HG02885 (cell line): ENCODE measurements at regions not wholly inside any gene's neighbourhood (a gene's known extent, or its start where the extent isn't known, plus 50 kb on each side); places are given as distances from the start of the nearest gene placed in this dataset.

Experiments used
- ATAC-seq: cut with Tn5 transposase; IDR thresholded peaks from one replicate; pipeline ENCODE4 v1.9.1; 2021; ENCODE audit warnings: mild to moderate bottlenecking; ENCODE audit not compliant: unreplicated experiment, poor library complexity

DNA sequence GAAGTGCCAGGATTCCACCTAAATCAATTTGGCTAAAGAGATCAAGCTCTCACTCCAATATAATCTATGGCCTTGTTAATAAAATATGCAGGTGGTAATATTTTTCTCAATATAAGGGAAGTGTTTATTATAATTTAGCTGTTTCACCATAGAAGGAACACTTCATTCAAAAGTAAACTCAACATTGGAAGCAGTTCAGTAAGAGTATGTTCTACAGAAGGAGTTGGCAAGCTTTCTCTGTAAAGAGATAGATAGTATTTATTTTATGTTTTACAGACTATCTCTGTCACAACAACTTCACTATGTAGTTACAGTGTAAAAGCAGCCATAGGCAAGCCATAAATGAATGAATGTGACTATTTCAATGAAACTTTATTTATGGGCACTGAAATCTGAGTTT is 313.6 kb upstream of the ANO3 start:
- no peak for ATAC-seq

DNA sequence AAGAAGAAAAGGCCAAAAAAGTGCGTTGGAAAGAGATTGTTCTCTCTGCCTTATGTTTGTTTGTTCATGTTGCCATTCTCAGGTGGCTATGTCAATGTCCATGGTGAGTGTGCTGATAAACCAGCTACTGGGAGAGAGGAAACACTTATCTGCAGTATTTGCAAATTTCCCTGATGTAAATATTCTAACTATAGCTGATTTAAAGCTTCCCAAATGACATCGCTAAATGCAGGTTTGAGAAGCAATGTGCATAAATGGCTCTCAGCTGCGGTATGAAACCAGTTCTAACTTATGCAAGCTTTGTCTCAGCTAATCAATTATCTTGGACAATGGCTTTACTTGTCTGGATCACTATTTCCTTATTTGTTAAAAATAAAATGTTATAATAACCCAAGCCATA is 312.5 kb upstream of the ANO3 start:
- no peak for ATAC-seq

DNA sequence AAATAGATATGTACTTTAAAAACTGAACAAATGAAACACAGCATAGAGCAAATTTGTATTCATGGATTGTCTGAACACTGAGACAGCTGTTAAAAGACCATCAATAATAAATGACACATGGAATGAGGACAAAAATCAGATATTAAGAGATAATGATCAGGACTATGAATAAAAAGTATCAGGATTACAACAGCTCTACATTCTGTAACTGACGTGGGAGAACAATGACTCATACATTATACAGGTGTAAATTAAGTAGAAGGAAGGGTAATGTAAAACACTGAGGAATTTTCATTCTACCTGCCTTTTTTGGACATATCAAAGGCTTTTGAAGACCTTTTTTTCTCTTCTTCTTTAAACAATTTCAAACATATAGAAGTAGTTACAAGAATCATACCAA is 310.9 kb upstream of the ANO3 start:
- no peak for ATAC-seq

DNA sequence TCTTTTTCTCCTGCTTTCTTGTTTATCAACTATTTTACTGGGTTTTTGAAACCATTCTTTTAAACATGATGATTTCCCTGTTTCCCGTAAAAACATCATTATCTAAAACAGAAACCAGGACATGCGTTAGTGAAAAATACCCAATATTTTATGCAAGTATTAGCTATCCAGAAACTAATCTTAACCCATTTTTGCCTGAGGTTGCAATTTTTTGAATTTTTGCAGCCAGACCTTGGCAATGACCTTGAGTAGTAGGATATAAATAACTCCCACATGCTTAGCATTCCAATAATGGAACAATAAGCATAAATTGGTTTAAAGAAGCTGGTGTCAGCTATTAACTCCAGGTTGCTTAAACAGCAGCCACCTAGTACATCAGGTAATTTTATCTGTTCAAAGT is 308.9 kb upstream of the ANO3 start:
- ATAC-seq: no peak

DNA sequence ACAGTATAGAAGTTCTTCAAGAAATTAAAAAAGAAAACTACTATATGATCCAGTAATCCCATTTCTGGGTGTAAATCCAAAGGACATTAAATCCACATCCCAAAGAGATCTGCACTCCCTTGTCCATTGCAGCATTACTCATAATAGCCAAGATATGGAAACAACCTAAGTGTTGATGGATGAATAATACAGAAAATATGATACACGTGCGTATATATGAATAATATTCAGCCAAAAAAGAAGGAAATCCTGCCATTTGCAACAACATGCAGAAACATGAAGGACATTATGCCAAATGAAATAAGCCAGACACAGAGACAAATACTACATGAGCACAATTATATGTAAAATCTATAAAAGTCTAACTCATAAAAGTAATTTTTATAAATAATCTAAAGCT is 306.3 kb upstream of the ANO3 start:
- no peak for ATAC-seq

DNA sequence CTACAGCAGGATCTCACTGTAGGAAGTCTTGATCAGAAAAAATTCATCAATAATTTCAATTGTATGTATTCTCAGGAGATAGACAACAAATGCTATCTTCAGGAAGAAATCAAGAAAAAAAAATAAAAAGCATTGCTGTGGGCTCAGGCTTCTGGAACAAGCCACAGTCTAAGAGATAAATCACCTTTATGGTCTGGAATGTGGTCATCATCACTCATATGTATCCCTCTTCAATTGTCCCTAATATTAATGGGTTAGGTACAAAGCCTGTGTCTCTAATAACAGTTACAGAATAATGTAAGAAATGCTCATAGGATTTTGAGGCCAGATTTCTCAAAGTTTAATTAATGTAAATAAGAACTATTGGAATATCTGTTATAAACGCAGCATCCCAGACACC is 305.9 kb upstream of the ANO3 start:
- no peak for ATAC-seq

DNA sequence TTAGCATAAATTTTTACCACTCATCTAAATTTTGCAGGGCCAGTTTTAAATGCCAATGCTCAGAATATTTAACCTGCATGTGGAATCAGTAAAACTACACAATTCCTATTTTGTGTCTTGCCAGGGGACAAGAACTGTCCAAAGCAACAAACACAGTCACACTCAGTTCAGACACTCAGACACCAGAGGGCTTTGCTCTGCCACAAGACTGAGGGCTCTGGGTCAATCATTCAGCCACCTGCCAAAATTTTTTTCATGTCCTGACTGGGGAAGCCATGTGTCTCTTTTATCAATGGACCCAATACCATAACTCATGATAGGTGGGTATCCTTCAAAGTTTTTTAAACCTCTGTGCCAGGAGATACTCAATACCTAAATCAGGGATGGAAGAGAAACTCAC is 304.0 kb upstream of the ANO3 start:
- peak; percentile 54 for ATAC-seq

DNA sequence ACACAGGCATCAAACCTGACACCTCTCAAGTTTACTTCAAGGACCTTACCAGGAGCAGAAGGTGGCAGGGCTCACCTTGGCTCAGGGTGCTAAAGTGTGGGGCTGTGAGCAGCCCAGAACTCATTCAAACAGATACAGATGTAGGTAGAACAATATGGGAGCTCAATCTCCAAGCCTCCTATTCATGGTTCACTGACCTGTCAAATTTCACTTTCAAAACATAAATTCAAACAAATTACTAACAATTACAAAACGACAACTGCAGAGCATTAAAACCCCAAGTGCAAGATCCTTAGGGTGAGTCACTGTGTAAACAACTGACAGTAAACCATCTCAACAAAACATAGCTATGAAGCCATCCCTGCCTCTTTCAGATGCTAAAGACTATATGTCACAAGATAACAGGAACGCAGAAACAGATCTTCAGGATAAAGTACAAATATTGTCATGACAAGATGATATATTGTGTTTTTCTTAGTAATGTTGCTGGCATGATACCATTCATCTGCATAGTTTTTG is 303.5 kb upstream of the ANO3 start:
- ATAC-seq: peak; percentile 54

DNA sequence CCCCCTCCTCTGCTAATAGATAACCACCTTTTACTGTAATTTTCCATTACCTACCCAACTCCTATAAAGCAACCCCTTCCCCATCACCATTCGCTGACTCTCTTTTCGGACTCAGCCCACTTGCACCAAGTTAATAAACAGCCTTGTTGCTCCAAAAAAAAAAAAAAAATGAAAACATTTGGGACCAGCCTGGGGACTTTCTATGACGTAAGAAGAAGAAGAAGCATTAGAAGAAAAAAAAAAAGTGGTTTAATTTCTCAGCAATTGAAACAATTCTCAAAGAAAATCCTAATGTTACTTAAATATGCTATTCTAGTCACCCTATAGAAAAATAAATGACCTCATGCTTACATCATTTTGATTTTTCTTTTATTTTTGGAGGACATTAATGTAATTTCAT is 301.5 kb upstream of the ANO3 start:
- ATAC-seq: no peak

DNA sequence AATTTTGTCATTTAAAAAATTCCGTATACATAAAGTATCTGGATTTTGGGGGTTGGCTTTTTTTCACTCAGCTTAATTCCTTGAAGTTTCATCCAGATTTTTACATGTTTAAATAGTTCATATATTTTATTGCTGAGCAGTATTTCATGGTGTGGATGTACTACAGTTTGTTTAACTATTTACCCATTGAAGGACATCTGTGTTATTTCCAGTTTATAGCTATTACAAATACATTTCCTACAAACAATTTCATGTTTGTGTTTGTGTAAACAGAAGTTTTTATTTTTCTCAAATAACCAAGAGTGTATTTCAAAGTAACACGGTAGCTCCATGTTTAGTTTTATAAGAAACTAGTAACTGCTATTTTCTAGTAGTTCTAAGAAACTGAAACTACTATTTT is 299.7 kb upstream of the ANO3 start:
- no peak for ATAC-seq

DNA sequence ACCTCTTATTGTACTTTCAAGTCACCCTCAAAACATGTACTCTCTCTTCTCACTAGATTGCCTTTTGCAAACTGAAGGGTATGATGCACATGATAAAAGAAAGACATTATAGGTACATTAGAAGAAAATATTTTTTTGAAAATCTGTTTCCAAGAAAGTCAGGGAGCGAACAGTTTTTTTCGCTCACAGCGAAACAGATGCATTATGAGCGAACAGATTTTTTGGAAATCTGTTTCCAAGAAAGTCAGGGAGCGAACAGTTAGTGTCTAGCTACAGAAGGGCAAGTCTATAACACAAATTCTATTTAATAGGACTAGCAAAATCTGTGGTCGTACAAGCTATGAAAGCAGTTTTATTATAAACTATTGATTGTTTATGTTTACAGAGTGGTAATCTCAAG is 296.2 kb upstream of the ANO3 start:
- no peak for ATAC-seq

DNA sequence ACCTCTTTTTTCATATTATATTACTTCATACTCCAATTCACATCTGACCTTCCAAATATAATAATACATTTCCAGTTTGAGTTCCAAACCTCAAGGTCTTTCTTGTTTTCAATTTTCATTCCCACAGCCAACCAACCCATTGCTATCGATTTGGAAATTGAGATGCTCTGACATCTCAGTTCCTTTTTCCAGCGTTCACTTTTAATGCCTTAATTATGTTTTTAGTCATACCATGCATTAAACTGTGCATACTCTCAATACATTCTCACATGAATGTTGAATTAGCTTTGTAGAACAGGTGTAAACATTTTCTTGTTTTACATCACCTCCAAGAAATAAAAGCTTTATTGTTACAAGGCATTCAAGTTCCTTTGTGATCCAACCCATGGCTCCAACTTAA is 294.2 kb upstream of the ANO3 start:
- ATAC-seq: peak; percentile 82

DNA sequence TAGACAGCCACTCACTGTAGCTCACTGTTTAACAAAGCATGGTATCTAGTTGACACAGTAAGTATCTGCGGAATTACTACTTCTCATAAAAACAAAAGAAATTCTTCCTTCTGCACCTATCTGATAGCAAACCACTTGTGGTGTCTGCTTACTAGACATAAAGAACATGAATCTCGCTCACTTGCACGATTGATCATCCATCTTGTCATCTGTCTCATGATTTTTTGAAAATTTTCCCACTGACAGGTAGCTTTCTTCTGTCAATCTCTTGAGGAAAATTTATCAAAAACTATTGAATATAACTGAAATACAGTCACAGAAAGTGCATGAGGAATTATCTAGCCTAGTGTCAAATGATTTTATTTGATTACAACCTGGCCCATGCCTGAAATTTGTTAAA is 291.6 kb upstream of the ANO3 start:
- no peak for ATAC-seq

DNA sequence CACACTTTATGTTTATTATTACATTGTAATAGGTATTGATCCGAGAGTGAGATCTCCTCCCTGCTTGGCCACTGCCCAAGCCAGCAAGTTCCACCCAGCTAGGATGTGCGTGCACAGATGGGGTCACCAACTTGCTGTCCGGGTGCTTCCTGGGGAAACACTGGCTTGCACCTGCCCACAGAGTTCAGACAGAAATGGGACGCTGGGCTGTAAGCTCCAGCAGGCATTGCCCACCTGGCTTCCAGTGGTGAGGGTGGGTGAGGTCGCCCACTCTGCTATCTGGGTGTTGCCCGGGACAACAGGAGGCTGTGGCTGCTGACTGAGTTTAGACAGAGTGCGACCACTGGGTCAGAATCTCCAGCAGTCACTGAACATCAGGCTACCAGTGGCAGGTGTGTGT is 289.8 kb upstream of the ANO3 start:
- no peak for ATAC-seq

DNA sequence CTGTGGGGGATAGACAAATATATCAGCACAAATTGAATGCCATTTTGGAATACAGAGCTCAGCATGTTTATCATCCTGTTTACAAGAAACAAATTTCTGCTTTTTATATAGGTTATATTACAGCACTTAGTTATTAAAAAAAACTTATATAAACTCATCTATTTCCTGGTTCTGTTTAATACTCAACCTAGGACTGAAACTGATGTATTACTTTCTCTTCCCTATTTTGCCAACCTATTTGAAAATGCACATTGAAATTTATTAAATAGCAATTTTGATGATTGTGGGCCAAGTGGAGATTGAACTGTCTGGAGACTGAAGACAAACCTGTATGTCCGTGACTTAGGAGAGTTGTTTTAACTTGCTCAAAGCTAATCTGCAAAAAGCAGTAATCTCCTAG is 288.3 kb upstream of the ANO3 start:
- peak; percentile 85 for ATAC-seq

DNA sequence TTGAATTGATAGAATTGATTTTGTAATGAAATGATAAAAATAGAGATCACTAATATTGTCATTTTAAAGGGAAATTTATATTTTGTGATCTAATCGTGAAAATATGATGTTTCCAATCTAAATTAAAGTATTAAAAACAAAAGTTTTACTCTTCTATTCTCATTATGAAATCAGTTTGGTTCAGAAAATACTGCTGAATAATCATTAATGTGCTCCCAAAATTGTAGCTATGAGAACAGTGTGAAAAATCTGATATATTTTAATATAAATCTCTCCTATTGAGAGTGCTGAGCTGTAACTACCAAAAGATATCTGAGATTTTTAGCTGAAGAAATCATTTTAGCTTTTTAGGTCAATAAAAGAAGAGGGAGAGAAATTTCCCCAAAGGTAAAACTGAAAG is 287.5 kb upstream of the ANO3 start:
- no peak for ATAC-seq

DNA sequence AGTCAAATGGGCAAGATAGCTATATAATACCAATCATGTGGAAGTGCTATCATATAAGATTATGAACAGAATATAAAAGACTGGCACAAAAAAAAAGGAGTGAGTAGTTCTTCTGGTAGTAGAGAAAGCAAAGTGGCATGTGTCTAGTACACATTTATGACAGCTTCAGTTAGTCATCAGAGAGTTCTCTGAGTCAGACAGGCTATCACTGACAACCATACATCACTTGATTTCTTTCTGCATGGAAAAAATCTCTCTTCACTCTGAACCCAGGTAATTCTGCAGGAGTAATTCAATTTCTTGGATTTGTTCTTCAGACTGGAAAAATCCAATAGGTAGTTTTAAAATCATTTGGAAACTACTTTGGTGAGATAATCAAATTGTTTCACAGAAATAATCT is 286.8 kb upstream of the ANO3 start:
- no peak for ATAC-seq

DNA sequence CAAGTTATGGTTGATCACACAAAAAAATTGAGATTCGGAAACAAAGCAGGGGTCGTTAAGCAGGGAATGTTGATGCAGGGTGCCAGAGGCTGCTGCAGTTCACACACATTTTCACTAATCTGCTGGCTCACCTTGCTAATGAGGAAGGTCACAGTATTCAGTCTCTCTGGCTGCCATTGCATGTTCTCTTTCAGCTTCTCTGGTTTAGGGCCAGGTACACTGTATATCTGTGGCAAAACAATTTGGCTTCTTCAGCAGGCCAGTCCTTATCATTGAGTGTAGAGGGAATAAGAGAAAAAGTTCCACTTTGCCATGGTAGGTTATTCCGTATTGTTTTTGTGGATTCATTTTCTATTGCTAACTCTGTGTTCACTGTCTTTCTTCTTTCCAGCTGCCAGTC is 283.7 kb upstream of the ANO3 start:
- no peak for ATAC-seq

DNA sequence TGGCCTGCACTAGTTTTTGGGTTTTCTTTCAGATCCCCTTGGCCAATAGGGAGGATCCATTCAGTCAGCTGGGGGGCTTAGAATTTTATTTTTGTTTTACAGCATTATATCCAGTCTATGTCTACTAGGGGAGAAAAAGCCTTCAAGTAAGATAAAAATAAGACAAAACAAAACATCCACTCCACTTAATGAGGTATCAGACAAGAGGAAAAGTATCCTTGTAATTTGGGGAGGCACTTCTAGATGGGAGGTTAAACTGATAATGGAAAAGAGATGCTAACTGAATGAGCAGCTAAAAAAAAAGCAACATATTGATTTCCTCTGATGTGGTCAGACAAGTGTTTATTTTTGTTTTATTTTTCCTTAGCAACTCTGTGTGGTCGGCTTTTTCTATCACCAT is 278.0 kb upstream of the ANO3 start:
- no peak for ATAC-seq

DNA sequence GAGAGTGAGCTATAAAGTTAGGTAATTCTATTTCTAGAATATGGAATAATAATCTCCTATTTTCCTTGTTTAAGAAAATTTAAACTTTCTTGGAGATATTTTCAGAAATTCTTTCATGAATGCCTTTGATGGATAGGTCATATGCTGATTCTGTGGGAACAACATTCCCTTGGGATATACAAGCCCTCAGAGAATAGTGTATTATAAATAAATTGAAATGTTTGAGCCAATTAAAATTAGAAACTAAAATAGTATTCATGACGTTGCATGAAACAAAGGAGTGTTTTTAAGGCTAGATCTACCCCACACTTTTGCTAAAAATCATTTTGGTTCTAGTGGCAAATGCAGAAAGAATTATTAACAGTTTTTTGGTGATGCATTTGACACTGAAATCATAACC is 269.3 kb upstream of the ANO3 start:
- ATAC-seq: no peak

DNA sequence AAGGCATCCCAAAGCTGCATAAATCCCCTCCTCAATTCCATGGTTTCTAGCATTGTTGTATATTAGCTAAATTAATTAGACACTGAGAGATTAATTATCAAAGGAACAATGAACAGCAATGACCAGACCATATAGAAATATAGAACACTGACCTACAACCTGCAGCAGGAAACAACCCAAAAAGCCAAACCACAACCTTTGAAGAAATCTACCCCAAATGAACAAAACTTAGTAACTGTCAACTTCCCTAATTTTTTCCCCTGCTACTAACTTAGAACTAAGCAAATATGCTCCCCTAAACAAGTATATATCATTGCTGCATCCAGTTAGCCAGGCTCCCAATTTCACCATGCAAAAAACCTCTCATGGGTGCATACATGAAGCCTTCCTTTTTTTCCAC is 268.0 kb upstream of the ANO3 start:
- ATAC-seq: peak; percentile 64

DNA sequence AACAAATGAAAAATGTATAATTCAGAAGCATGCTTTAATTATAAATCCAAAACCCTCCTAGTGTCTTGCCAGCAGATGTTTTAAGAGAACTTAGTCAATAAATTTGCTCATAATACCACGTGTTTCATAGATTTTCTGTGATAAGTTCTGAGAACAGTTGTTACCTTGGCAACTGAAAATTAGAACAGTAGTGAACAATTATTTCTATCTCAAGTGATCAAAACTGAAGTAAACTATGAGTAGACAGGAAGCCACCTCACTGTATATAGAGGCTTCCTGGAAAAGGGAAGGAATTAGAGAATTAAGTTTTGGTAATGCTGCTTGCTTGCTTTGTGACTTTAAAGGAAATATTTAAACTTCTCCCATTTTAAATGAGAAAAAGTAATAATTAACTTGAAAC is 266.0 kb upstream of the ANO3 start:
- ATAC-seq: no peak

DNA sequence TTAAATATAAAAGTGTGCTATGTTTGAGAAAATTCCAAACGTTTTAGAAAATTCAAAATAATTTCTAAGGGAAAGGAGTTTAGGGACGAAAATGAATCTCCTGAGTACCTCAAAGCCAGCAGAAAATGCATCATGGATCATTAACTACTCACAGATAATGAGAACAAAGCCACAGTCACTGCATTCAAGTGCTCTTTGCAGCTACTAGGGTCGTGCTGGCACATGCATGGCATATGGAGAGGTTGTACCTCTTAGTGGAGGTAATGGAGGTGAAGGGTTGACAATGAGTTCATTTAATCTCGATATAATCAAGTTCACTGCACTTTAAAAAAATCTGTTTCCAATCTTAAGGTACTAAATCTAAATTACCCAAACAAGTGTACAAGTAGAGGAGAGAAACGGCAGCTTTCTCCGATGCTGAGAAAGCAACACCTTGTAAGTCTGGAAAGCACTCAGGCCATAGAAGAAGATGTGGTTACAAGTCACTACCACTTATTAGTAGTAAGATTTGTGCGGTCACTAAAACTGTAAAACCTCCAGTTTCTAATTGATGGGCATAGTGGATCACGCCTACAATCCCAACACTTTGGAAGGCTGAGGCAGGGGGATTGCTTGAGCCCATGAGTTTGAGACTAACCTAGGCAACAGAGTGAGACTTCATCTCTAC is 261.1 kb upstream of the ANO3 start:
- ATAC-seq: no peak
